ENCODE measurements at regions not wholly inside any gene's neighbourhood (a gene's known extent, or its start where the extent isn't known, plus 50 kb on each side); places are given as distances from the start of the nearest gene placed in this dataset.

DNA sequence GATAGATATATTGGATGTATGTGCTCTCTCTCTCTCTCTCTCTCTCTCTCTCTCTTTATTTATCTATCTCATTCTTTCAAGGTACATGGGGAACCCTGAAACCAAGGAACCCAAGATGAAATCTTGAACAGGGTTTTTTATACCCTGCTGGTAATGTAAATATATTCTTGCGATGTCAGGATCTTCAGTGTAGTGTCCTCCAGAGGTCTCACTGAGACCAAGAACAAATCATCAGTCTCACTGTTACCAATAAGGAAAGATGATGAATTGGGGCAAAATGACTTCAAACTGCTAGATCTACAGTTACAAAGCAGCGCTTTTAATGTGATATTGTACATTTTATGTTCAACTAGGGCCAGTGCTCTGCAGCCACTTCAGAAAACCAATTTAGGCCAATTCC, 423.5 kb downstream of the ANKRD7 start:
- TF ChIP-seq EZH2 (IDR thresholded peaks at IDR 0.05; ENCODE audit: borderline replicate concordance, insufficient read depth, low read length, poor library complexity, severe bottlenecking) (no peak), TAF1 (IDR thresholded peaks at IDR 0.05; ENCODE audit: low read depth) (no peak), MXI1 (conservative IDR thresholded peaks at IDR 0.05; ENCODE audit: poor library complexity, severe bottlenecking) (no peak), POLR2AphosphoS5 (IDR thresholded peaks at IDR 0.05) (no peak), RAD21 (conservative IDR thresholded peaks at IDR 0.05) (no peak), SMC3 (conservative IDR thresholded peaks at IDR 0.05; ENCODE audit: poor library complexity) (no peak), EP300 (conservative IDR thresholded peaks at IDR 0.05; ENCODE audit: poor library complexity, severe bottlenecking) (no peak)
- TF ChIP-seq, protein P1, sequence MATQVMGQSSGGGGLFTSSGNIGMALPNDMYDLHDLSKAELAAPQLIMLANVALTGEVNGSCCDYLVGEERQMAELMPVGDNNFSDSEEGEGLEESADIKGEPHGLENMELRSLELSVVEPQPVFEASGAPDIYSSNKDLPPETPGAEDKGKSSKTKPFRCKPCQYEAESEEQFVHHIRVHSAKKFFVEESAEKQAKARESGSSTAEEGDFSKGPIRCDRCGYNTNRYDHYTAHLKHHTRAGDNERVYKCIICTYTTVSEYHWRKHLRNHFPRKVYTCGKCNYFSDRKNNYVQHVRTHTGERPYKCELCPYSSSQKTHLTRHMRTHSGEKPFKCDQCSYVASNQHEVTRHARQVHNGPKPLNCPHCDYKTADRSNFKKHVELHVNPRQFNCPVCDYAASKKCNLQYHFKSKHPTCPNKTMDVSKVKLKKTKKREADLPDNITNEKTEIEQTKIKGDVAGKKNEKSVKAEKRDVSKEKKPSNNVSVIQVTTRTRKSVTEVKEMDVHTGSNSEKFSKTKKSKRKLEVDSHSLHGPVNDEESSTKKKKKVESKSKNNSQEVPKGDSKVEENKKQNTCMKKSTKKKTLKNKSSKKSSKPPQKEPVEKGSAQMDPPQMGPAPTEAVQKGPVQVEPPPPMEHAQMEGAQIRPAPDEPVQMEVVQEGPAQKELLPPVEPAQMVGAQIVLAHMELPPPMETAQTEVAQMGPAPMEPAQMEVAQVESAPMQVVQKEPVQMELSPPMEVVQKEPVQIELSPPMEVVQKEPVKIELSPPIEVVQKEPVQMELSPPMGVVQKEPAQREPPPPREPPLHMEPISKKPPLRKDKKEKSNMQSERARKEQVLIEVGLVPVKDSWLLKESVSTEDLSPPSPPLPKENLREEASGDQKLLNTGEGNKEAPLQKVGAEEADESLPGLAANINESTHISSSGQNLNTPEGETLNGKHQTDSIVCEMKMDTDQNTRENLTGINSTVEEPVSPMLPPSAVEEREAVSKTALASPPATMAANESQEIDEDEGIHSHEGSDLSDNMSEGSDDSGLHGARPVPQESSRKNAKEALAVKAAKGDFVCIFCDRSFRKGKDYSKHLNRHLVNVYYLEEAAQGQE (IDR thresholded peaks at IDR 0.05; ENCODE audit: borderline replicate concordance), result no peak
- TF ChIP-seq, protein P2, sequence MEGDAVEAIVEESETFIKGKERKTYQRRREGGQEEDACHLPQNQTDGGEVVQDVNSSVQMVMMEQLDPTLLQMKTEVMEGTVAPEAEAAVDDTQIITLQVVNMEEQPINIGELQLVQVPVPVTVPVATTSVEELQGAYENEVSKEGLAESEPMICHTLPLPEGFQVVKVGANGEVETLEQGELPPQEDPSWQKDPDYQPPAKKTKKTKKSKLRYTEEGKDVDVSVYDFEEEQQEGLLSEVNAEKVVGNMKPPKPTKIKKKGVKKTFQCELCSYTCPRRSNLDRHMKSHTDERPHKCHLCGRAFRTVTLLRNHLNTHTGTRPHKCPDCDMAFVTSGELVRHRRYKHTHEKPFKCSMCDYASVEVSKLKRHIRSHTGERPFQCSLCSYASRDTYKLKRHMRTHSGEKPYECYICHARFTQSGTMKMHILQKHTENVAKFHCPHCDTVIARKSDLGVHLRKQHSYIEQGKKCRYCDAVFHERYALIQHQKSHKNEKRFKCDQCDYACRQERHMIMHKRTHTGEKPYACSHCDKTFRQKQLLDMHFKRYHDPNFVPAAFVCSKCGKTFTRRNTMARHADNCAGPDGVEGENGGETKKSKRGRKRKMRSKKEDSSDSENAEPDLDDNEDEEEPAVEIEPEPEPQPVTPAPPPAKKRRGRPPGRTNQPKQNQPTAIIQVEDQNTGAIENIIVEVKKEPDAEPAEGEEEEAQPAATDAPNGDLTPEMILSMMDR (IDR thresholded peaks at IDR 0.05; ENCODE audit: poor library complexity, severe bottlenecking), result no peak
- H2AFZ ChIP-seq (ENCODE audit: low read depth, low read length), result no peak overlapping the region
- no peaks in the 10 kb centered on the region for H3K27me3 ChIP-seq (ENCODE audit: insufficient read depth, low read depth, low read length)
- H3K27ac ChIP-seq (ENCODE audit: low read length), result no peak overlapping the region
- no peaks in the 10 kb centered on the region for H4K20me1 ChIP-seq (ENCODE audit: insufficient read depth)
- no peak overlapping the region for H3K4me2 ChIP-seq (ENCODE audit: low read length)
- H3K79me2 ChIP-seq (replicated peaks; ENCODE audit: insufficient read depth, low read length), result no peaks in the 10 kb centered on the region
- H3K9ac ChIP-seq (ENCODE audit: low read length), result no peak overlapping the region
- H3K36me3 ChIP-seq (ENCODE audit: insufficient read depth, low read length), result no peaks in the 10 kb centered on the region
- no peaks in the 10 kb centered on the region for H3K9me3 ChIP-seq (ENCODE audit: low read length)
- H3K9me2 ChIP-seq (ENCODE audit: insufficient read depth, low read length), result no peaks in the 10 kb centered on the region
- H3K4me3 ChIP-seq (ENCODE audit: low read length), result no peak overlapping the region
- no peaks in the 10 kb centered on the region for H3F3A ChIP-seq (ENCODE audit: insufficient read depth, low read length, poor library complexity, severe bottlenecking)

DNA sequence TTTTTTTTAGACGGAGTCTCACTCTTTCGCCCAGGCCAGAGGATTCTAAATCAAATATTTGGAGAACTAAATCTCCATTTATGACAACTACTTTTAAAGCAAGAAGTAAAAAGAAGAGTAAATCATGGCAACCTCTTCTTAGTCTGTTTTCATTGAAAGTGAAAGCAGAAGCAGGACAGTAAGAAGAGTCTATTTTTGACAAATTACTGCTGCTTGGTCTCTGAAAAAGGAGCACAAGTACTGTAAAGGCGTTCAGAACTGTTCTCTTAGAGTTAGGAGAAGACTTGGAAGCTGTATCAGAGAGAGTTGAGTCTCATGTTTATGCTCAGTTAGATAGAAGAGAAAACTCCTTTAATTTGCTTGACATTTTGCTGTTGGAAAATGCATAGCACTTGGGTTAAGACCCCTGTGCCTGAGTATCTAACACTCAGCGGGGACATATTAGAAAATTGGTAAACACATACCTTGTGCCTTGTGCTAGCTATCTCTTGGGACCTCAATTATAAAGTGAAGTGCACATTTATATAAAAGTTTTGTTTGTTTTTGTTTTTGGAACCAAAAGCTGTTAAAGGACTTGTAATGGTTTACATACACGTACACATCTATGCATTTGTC, 433.0 kb downstream of the ANKRD7 start:
- no peak for TF ChIP-seq EP300 (conservative IDR thresholded peaks at IDR 0.05; ENCODE audit: poor library complexity, severe bottlenecking)
- TF ChIP-seq, protein P2 (IDR thresholded peaks at IDR 0.05; ENCODE audit: poor library complexity, severe bottlenecking), result no peak
- no peak for TF ChIP-seq EZH2 (IDR thresholded peaks at IDR 0.05; ENCODE audit: borderline replicate concordance, insufficient read depth, low read length, poor library complexity, severe bottlenecking)
- TF ChIP-seq POLR2AphosphoS5 (IDR thresholded peaks at IDR 0.05), result no peak
- TF ChIP-seq, protein P1 (IDR thresholded peaks at IDR 0.05; ENCODE audit: borderline replicate concordance), result no peak
- TF ChIP-seq TAF1 (IDR thresholded peaks at IDR 0.05; ENCODE audit: low read depth), result no peak
- no peak for TF ChIP-seq MXI1 (conservative IDR thresholded peaks at IDR 0.05; ENCODE audit: poor library complexity, severe bottlenecking)
- no peak for TF ChIP-seq RAD21 (conservative IDR thresholded peaks at IDR 0.05)
- TF ChIP-seq SMC3 (conservative IDR thresholded peaks at IDR 0.05; ENCODE audit: poor library complexity), result no peak
- no peak overlapping the region for H2AFZ ChIP-seq (ENCODE audit: low read depth, low read length)
- H4K20me1 ChIP-seq (ENCODE audit: insufficient read depth), result no peaks in the 10 kb centered on the region
- H3K79me2 ChIP-seq (replicated peaks; ENCODE audit: insufficient read depth, low read length), result no peaks in the 10 kb centered on the region
- H3F3A ChIP-seq (ENCODE audit: insufficient read depth, low read length, poor library complexity, severe bottlenecking), result no peaks in the 10 kb centered on the region
- H3K36me3 ChIP-seq (ENCODE audit: insufficient read depth, low read length), result no peaks in the 10 kb centered on the region
- no peaks in the 10 kb centered on the region for H3K27me3 ChIP-seq (ENCODE audit: insufficient read depth, low read depth, low read length)
- H3K9me2 ChIP-seq (ENCODE audit: insufficient read depth, low read length), result no peaks in the 10 kb centered on the region
- no peak overlapping the region for H3K9ac ChIP-seq (ENCODE audit: low read length)
- H3K27ac ChIP-seq (ENCODE audit: low read length), result no peak overlapping the region
- no peak overlapping the region for H3K4me3 ChIP-seq (ENCODE audit: low read length)
- H3K4me2 ChIP-seq (ENCODE audit: low read length), result no peak overlapping the region
- H3K9me3 ChIP-seq (ENCODE audit: low read length), result no peaks in the 10 kb centered on the region

Data from neural cell (in vitro differentiated cells).